Activated CD8-positive, alpha-beta T cell treated with anti-CD3 and anti-CD28 coated beads for 36 hours (primary cell): ENCODE measurements at regions not wholly inside any gene's neighbourhood (a gene's known extent, or its start where the extent isn't known, plus 50 kb on each side); places are given as distances from the start of the nearest gene placed in this dataset.

Experiments
- ATAC-seq: fragments of 200-7000 bp; cut with Tn5 transposase; one replicate; pipeline ENCODE4 v1.10.0; 2021; ENCODE audit warnings: mild to moderate bottlenecking, moderate library complexity
- CTCF ChIA-PET: fragments of 350-600 bp; sonication (Branson Sonifier 250); formaldehyde crosslinking; loops from one replicate; lab custom pipeline; 2021; ENCODE audit warnings: antibody characterized with exemption; lab: Charles Lee
- POLR2A ChIA-PET: fragments of 350-600 bp; sonication (Branson Sonifier 250); formaldehyde crosslinking; loops from one replicate; lab custom pipeline; 2021; ENCODE audit warnings: antibody characterized with exemption; lab: Charles Lee
- DNase-seq: peaks from one replicate; pipeline ENCODE4 v3.0.0-alpha.2; 2020
- H3K27ac Mint-ChIP-seq: one replicate; pipeline ENCODE4 v1.8.0; 2021; ENCODE audit warnings: mild to moderate bottlenecking, mixed read lengths
- H3K27me3 Mint-ChIP-seq: one replicate; pipeline ENCODE4 v1.8.0; 2021; ENCODE audit warnings: mixed read lengths
- H3K36me3 Mint-ChIP-seq: one replicate; pipeline ENCODE4 v1.8.0; 2021; ENCODE audit warnings: low read depth, mixed read lengths
- H3K4me1 Mint-ChIP-seq: one replicate; pipeline ENCODE4 v1.8.0; 2021; ENCODE audit warnings: low read depth, mixed read lengths
- H3K4me3 Mint-ChIP-seq: one replicate; pipeline ENCODE4 v1.8.0; 2021; ENCODE audit warnings: mild to moderate bottlenecking, moderate library complexity, mixed read lengths
- H3K9me3 Mint-ChIP-seq: one replicate; pipeline ENCODE4 v1.8.0; 2021; ENCODE audit warnings: mixed read lengths
- intact Hi-C: fragments of 100-400 bp; cut with micrococcal nuclease; formaldehyde crosslinking; loops from one replicate; pipeline ENCODE4 v1.10.0; 2022
- TF ChIP-seq, protein P1 (sequence below): fragments of 200-600 bp; IDR thresholded peaks from one replicate; pipeline ENCODE4 v1.8.0; 2022; ENCODE audit warnings: antibody characterized with exemption, mild to moderate bottlenecking

DNA sequence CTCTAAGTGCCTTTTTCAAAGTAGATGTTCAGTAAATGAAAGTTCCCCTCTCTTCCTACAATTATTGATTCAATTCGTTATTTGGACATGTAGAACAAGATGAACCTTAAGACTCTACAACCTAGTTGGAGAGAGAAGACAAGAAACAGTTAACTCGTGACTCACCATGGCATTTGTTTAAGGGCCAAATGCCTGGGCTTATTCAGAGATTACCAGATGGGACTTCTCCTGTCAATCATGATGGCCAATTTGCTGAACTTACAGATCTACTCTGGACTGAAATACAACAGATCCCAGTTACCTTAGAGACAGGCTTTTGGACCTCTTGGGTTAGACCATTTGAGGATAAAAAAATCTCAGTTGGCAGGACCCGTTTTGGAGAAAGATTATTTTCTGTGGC lies 93.5 kb downstream of the C1orf94 start:
- CTCF ChIA-PET: no interaction called here
- intact Hi-C loops: no loop called here
- DNase-seq (no peak), ATAC-seq (no peak)
- H3K4me1 Mint-ChIP-seq: no peaks in the 10 kb centered on the region
- no peaks in the 10 kb centered on the region for H3K36me3 Mint-ChIP-seq
- peaks cover 10% of the 10 kb centered on the region for H3K27me3 Mint-ChIP-seq
- TF ChIP-seq, protein P1, sequence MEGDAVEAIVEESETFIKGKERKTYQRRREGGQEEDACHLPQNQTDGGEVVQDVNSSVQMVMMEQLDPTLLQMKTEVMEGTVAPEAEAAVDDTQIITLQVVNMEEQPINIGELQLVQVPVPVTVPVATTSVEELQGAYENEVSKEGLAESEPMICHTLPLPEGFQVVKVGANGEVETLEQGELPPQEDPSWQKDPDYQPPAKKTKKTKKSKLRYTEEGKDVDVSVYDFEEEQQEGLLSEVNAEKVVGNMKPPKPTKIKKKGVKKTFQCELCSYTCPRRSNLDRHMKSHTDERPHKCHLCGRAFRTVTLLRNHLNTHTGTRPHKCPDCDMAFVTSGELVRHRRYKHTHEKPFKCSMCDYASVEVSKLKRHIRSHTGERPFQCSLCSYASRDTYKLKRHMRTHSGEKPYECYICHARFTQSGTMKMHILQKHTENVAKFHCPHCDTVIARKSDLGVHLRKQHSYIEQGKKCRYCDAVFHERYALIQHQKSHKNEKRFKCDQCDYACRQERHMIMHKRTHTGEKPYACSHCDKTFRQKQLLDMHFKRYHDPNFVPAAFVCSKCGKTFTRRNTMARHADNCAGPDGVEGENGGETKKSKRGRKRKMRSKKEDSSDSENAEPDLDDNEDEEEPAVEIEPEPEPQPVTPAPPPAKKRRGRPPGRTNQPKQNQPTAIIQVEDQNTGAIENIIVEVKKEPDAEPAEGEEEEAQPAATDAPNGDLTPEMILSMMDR: no peak
- no peak overlapping the region for H3K4me3 Mint-ChIP-seq
- H3K9me3 Mint-ChIP-seq: no peaks in the 10 kb centered on the region
- POLR2A ChIA-PET: no interaction called here
- no peak overlapping the region for H3K27ac Mint-ChIP-seq

DNA sequence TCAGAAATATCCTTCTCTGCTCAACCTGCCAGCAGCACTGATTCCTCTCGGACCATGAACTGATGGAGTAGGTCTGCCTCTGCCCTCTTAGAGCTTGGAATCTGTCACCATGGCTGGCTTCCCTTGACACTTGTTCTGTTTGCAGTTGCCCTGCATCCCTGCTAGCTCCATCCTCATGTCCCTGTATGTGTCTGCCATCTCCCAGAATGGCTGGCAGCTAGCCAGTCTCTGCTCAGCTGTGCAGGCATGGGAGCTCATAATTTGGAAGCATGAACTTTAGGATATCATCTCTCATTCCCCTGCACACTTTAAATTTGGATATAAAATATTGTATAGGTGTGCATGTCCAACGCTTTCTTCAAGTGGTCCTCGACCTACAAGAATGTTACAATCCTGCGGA lies 95.4 kb downstream of the C1orf94 start:
- TF ChIP-seq, protein P1: no peak
- DNase-seq: no peak
- POLR2A ChIA-PET: no interaction called here
- Mint-ChIP-seq H3K4me1 (no peaks in the 10 kb centered on the region), H3K27me3 (peaks cover 6% of the 10 kb centered on the region), H3K9me3 (no peaks in the 10 kb centered on the region), H3K27ac (no peak overlapping the region), H3K4me3 (no peak overlapping the region), H3K36me3 (no peaks in the 10 kb centered on the region)
- CTCF ChIA-PET: no interaction called here
- intact Hi-C loops: no loop called here
- no peak for ATAC-seq

DNA sequence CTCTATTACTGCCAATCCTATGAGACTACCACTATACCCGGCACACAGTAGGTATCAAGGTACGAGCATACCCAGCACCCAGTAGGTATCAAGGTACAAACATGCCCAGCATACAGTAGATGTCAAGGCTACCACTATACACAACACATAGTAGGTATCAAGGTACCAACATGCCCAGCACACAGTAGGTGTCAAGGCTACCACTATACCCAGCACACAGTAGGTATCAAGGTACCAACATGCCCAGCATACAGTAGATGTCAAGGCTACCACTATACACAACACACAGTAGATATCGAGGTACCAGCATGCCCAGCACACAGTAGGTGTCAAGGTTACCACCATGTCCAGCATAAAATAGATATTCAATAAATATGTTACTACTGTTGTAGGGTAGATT lies 98.4 kb downstream of the C1orf94 start:
- no peak for ATAC-seq
- ChIA-PET POLR2A (no interaction called here), CTCF (no interaction called here)
- H3K36me3 Mint-ChIP-seq: no peaks in the 10 kb centered on the region
- H3K4me3 Mint-ChIP-seq: no peak overlapping the region
- no peaks in the 10 kb centered on the region for H3K4me1 Mint-ChIP-seq
- TF ChIP-seq, protein P1: no peak
- peaks cover 1% of the 10 kb centered on the region for H3K27me3 Mint-ChIP-seq
- no peaks in the 10 kb centered on the region for H3K9me3 Mint-ChIP-seq
- DNase-seq: no peak
- no peak overlapping the region for H3K27ac Mint-ChIP-seq
- intact Hi-C loops: no loop called here

DNA sequence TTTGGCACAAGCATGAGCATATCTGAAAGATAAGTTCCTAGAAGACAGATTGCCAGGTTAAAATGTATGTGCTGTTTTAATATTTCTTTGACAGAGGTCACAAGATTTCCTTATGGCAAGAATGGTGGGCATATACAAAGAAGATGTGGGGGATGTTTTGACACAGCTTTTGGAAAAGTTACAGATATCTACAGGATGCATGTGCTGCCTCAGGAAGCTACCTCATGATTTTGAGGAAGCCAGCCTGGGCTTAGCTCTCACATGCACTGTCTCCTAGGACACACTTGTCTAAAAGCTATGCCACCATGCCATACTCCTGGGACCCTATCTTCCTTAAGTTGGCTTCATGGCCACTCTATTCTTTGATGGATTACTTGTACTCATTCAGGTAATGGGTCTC lies 99.9 kb downstream of the C1orf94 start:
- no peak overlapping the region for H3K27ac Mint-ChIP-seq

DNA sequence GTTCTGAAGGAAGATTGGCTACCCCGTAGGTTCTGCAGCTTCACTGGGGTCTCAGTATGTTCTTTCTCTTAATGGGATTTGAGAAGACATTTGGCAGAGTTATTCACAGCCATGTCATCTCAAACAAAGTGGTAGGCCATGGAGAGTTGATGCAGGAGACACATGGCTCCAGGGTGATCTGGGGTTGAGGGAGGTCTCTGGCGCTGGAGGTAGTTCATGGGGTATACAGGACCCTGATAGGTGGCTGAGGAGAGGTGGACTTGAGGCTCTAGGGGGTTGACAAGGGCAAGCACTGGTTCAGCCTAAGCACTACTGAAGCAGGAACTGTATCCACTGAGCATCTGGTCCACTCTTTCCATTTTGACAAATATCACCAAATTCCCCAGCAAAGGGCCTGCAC lies 100.4 kb downstream of the C1orf94 start:
- Mint-ChIP-seq H3K9me3 (no peaks in the 10 kb centered on the region), H3K27me3 (peaks cover 5% of the 10 kb centered on the region), H3K4me1 (no peaks in the 10 kb centered on the region), H3K4me3 (no peak overlapping the region), H3K36me3 (no peaks in the 10 kb centered on the region), H3K27ac (no peak overlapping the region)
- intact Hi-C loops: no loop called here
- TF ChIP-seq, protein P1: no peak
- POLR2A ChIA-PET: no interaction called here
- CTCF ChIA-PET: no interaction called here
- ATAC-seq (no peak), DNase-seq (no peak)

More for the DNA sequence above, 99.9 kb downstream of the C1orf94 start:
- TF ChIP-seq, protein P1: no peak
- CTCF ChIA-PET: no interaction called here
- Mint-ChIP-seq H3K36me3 (no peaks in the 10 kb centered on the region), H3K27me3 (peaks cover 5% of the 10 kb centered on the region), H3K4me1 (no peaks in the 10 kb centered on the region), H3K4me3 (no peak overlapping the region), H3K9me3 (no peaks in the 10 kb centered on the region)
- intact Hi-C loops: no loop called here
- POLR2A ChIA-PET: no interaction called here
- DNase-seq (no peak), ATAC-seq (no peak)
